Stomach (tissue), 4 donors: ENCODE measurements at regions not wholly inside any gene's neighbourhood (a gene's known extent, or its start where the extent isn't known, plus 50 kb on each side); places are given as distances from the start of the nearest gene placed in this dataset.

Experiments
- POLR2A ChIP-seq, 4 donors: fragments of 450-650 bp; IDR thresholded peaks; one replicate each; pipeline ENCODE4 v1.6.1; 2016; ENCODE audit warnings: antibody characterized with exemption in 4 of 4, control low read depth in 2 of 4, mild to moderate bottlenecking in 1 of 4, moderate library complexity in 1 of 4
- TF ChIP-seq, protein P1 (sequence below), 7 experiments: fragments of 450-650 bp in 4 of 7; fragments of 200-600 bp in 3 of 7; sonication (generic) in 3 of 7; IDR thresholded peaks; one replicate each; pipeline ENCODE4 v1.5.1; 2016 to 2019; ENCODE audit warnings: antibody characterized with exemption in 7 of 7, control low read depth in 2 of 7, mild to moderate bottlenecking in 1 of 7

DNA sequence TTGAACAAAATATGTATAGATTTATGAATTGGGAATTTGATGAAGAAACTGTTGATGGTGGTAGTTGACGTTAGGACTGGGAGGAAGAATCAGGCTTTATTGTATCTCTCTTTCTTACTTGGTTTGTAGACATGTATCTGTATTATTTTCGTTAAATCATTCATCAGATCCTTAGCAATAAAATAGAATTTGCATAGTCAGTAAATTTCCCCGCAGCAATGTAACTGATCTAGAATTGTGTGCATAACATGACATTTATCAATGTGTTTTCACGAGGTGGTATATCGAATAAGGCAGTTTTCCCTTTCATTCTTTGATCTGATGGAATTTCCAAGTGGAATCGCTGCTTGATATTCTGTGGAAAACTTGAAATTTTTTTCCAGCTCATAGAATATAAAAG, 308.8 kb downstream of the SPRY1 start:
- TF ChIP-seq, protein P1, sequence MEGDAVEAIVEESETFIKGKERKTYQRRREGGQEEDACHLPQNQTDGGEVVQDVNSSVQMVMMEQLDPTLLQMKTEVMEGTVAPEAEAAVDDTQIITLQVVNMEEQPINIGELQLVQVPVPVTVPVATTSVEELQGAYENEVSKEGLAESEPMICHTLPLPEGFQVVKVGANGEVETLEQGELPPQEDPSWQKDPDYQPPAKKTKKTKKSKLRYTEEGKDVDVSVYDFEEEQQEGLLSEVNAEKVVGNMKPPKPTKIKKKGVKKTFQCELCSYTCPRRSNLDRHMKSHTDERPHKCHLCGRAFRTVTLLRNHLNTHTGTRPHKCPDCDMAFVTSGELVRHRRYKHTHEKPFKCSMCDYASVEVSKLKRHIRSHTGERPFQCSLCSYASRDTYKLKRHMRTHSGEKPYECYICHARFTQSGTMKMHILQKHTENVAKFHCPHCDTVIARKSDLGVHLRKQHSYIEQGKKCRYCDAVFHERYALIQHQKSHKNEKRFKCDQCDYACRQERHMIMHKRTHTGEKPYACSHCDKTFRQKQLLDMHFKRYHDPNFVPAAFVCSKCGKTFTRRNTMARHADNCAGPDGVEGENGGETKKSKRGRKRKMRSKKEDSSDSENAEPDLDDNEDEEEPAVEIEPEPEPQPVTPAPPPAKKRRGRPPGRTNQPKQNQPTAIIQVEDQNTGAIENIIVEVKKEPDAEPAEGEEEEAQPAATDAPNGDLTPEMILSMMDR (IDR thresholded peaks at IDR 0.05), result no peak
- TF ChIP-seq POLR2A (IDR thresholded peaks at IDR 0.05), result no peak
